Colonic mucosa (tissue), 4 donors: ENCODE measurements at regions not wholly inside any gene's neighbourhood (a gene's known extent, or its start where the extent isn't known, plus 50 kb on each side); places are given as distances from the start of the nearest gene placed in this dataset.

Experiments
- DNase-seq: peaks from one replicate; pipeline ENCODE4 v3.0.0-alpha.2; 2020
- H3K27ac ChIP-seq: fragments of 200-600 bp; one replicate; pipeline ENCODE4 v1.8.0; 2021
- H3K27me3 ChIP-seq: fragments of 200-600 bp; one replicate; pipeline ENCODE4 v1.8.0; 2021
- H3K36me3 ChIP-seq: fragments of 200-600 bp; one replicate; pipeline ENCODE4 v1.8.0; 2021
- H3K4me1 ChIP-seq: fragments of 200-600 bp; one replicate; pipeline ENCODE4 v1.8.0; 2021; ENCODE audit warnings: mild to moderate bottlenecking
- H3K4me3 ChIP-seq: fragments of 200-600 bp; one replicate; pipeline ENCODE4 v1.8.0; 2021
- H3K9ac ChIP-seq, 2 donors: one replicate each; pipeline ENCODE4 v1.7.0; 2013; ENCODE audit warnings: control low read depth in 2 of 2, low read depth in 2 of 2, low read length in 2 of 2
- H3K9me3 ChIP-seq: fragments of 200-600 bp; one replicate; pipeline ENCODE4 v1.8.0; 2021
- CTCF ChIP-seq: fragments of 200-600 bp; IDR thresholded peaks from one replicate; pipeline ENCODE4 v1.8.0; 2022; ENCODE audit warnings: antibody characterized with exemption, mild to moderate bottlenecking
- intact Hi-C: fragments of 100-400 bp; cut with DNase I; formaldehyde crosslinking; loops from one replicate; pipeline ENCODE4 v1.14.1; 2022
- donor health status: healthy.
- donor health status: DM: no; HTN: no; CAD: no.
- donor health status: DM: no; HTN: no; CAD: no.

DNA sequence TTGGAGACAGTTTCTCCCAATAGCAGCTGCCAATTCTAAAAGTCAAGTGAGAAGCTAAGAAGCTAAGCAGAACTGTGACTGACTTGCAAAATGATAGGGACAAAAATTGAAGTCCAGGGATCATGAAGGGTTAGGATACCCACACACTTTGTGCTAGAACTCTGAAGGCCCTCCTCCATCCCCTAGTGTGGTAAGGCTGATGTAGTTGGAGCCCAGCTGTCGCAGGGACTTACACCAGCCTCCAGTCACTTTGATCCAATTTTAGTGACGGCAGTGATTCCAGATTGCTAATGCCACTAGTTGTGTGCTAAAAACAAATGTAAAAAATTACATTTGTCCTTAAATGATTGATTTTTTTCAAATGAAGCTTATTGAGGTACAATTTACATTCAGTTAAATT lies 742.7 kb upstream of the ZNF608 start:
- Histone ChIP-seq H3K4me1 (no peaks in the 10 kb centered on the region), H3K9ac (no peak overlapping the region), H3K9me3 (no peaks in the 10 kb centered on the region), H3K36me3 (no peaks in the 10 kb centered on the region), H3K27ac (no peak overlapping the region), H3K27me3 (no peaks in the 10 kb centered on the region), H3K4me3 (no peak overlapping the region)
- TF ChIP-seq CTCF: no peak
- DNase-seq: no peak
- intact Hi-C loops: no loop called here

GRCh38 chr5:125491986-125492492 lies 745.6 kb upstream of the ZNF608 start:
- Histone ChIP-seq H3K36me3 (no peaks in the 10 kb centered on the region), H3K27me3 (no peaks in the 10 kb centered on the region), H3K4me3 (no peak overlapping the region), H3K27ac (no peak overlapping the region), H3K9me3 (no peaks in the 10 kb centered on the region), H3K4me1 (no peaks in the 10 kb centered on the region), H3K9ac (no peak overlapping the region)
- intact Hi-C loops: no loop called here
- TF ChIP-seq CTCF: no peak
- no peak for DNase-seq

DNA sequence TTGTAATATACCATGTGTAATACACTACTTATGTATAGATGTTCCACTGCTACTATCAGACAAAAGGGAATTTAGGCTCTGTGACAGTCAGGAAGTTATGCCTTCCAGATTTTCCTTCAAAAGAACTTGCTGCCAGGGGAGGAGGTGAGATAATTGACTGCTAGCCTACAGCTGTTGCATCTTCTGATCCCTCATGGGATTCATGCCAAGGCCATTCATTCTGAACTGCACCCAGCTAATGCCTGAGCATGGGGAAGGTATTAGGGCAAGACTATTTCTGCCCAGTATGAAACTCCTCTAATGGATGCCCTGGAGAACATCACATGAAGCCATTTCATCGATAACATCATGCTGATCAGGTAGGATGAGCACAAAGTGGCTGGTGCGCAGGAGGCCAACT lies 746.5 kb upstream of the ZNF608 start:
- Histone ChIP-seq H3K9me3 (no peaks in the 10 kb centered on the region), H3K4me3 (no peak overlapping the region)
- intact Hi-C loops: no loop called here

GRCh38 chr5:125496393-125496792 lies 750.0 kb upstream of the ZNF608 start:
- Histone ChIP-seq H3K4me3 (no peak overlapping the region), H3K9me3 (no peaks in the 10 kb centered on the region), H3K9ac (no peak overlapping the region), H3K27me3 (no peaks in the 10 kb centered on the region), H3K36me3 (no peaks in the 10 kb centered on the region), H3K27ac (no peak overlapping the region), H3K4me1 (no peaks in the 10 kb centered on the region)
- DNase-seq: no peak
- TF ChIP-seq CTCF: no peak
- intact Hi-C loops: no loop called here

More for the DNA sequence above, 746.5 kb upstream of the ZNF608 start:
- DNase-seq: no peak
- Histone ChIP-seq H3K27ac (no peak overlapping the region), H3K36me3 (no peaks in the 10 kb centered on the region), H3K4me1 (no peaks in the 10 kb centered on the region), H3K27me3 (no peaks in the 10 kb centered on the region), H3K9ac (no peak overlapping the region)
- no peak for TF ChIP-seq CTCF

DNA sequence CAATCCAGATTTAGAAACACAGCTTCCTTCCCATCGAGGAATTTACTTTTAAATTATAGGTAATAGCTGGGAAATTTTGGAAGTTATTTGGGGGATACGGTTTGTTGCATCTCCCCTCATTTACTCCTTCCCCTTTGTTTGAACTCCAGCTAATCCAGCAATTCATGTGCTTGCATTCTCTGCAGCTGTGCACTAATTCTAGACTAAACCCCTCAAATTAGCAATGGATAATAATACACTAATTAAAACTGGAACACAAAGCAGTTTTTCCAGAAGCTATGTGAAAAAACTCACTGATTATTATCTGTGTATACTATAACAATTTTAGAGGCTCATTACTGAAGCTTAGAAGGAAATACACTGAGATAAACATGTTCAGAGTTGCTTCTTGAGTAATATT lies 751.2 kb upstream of the ZNF608 start:
- Histone ChIP-seq H3K9me3 (no peaks in the 10 kb centered on the region), H3K9ac (no peak overlapping the region), H3K36me3 (no peaks in the 10 kb centered on the region), H3K27ac (no peak overlapping the region), H3K4me1 (no peaks in the 10 kb centered on the region), H3K27me3 (no peaks in the 10 kb centered on the region), H3K4me3 (no peak overlapping the region)
- DNase-seq: no peak
- intact Hi-C loops: no loop called here
- no peak for TF ChIP-seq CTCF
